BJ (cell line): ENCODE measurements at regions not wholly inside any gene's neighbourhood (a gene's known extent, or its start where the extent isn't known, plus 50 kb on each side); places are given as distances from the start of the nearest gene placed in this dataset.

Source experiments
- CTCF ChIA-PET: fragments of 350-600 bp; formaldehyde crosslinking; extraction: SDS; loops from one replicate; lab custom pipeline; 2021; ENCODE audit warnings: antibody characterized with exemption, inconsistent platforms; lab: Yijun Ruan, JAX
- POLR2A ChIA-PET: fragments of 300-600 bp; sonication (Branson Sonifier 250); formaldehyde crosslinking; extraction: SDS; loops from one replicate; lab custom pipeline; 2021; ENCODE audit warnings: antibody characterized with exemption; lab: Charles Lee
- DNase-seq: peaks from one replicate; pipeline ENCODE4 v3.0.0-alpha.2; 2011; ENCODE audit warnings: low read depth
- H3K27me3 ChIP-seq: 2 replicates; pipeline ENCODE4 v1.6.0; 2011; ENCODE audit warnings: low read length; ENCODE audit not compliant: control insufficient read depth, insufficient read depth
- H3K36me3 ChIP-seq: 2 replicates; pipeline ENCODE4 v1.5.1; 2011; ENCODE audit warnings: low read length; ENCODE audit not compliant: control insufficient read depth, insufficient read depth
- H3K4me3 ChIP-seq: 2 replicates; pipeline ENCODE4 v1.5.1; 2011; ENCODE audit warnings: low read depth, mild to moderate bottlenecking, control low read depth, low read length
- CTCF ChIP-seq: IDR thresholded peaks from 2 replicates; pipeline ENCODE4 v1.5.1; 2011; ENCODE audit warnings: low read depth, mild to moderate bottlenecking, control low read depth, inconsistent platforms, low read length, moderate library complexity; ENCODE audit not compliant: insufficient read depth

- Histone ChIP-seq H3K36me3 (no peaks in the 10 kb centered on the region), H3K4me3 (no peak overlapping the region), H3K27me3 (peaks cover under 1% of the 10 kb centered on the region; the same call in 1 of the 2 replicates)
- no peak for TF ChIP-seq CTCF
- CTCF ChIA-PET = interaction anchor here (6.5 kb wide), 1 partner anchor 147 kb away, joined by 86 read pairs; no protein-coding TSS in a partner anchor
- POLR2A ChIA-PET = no interaction called here
- no peak for DNase-seq
These were observed 81.3 kb upstream of the DMRT1 start for GRCh38 chr9:759983-760736.

- POLR2A ChIA-PET = no interaction called here
- no peak for TF ChIP-seq CTCF
- Histone ChIP-seq H3K36me3 (no peaks in the 10 kb centered on the region), H3K27me3 (peaks cover 2% of the 10 kb centered on the region), H3K4me3 (no peak overlapping the region)
- CTCF ChIA-PET = interaction anchor here (1.0 to 6.5 kb wide), 2 partner anchors 43 to 148 kb away, joined by 3 to 86 read pairs; no protein-coding TSS in a partner anchor
- DNase-seq = no peak
These were observed 80.2 kb upstream of the DMRT1 start for GRCh38 chr9:761176-761792.

GRCh38 chr9:761793-762560, 79.5 kb upstream of the DMRT1 start:
- TF ChIP-seq CTCF = no peak
- ChIA-PET POLR2A (no interaction called here), CTCF (interaction anchor here (1.0 to 6.5 kb wide), 4 partner anchors 42 to 149 kb away, joined by 3 to 86 read pairs (median 4); no protein-coding TSS in a partner anchor)
- no peaks in the 10 kb centered on the region for H3K36me3 ChIP-seq
- H3K27me3 ChIP-seq = peaks cover 2% of the 10 kb centered on the region
- no peak overlapping the region for H3K4me3 ChIP-seq
- no peak for DNase-seq

GRCh38 chr9:763692-764091, 77.8 kb upstream of the DMRT1 start:
- ChIA-PET CTCF (interaction anchor here (0.7 to 6.5 kb wide), 10 partner anchors 8 to 158 kb away, joined by 3 to 86 read pairs (median 4); no protein-coding TSS in a partner anchor), POLR2A (no interaction called here)
- DNase-seq = no peak
- Histone ChIP-seq H3K27me3 (peaks cover 2% of the 10 kb centered on the region), H3K4me3 (no peak overlapping the region), H3K36me3 (no peaks in the 10 kb centered on the region)
- TF ChIP-seq CTCF = no peak
